Iris pigment epithelial cell (primary cell): ENCODE measurements at regions not wholly inside any gene's neighbourhood (a gene's known extent, or its start where the extent isn't known, plus 50 kb on each side); places are given as distances from the start of the nearest gene placed in this dataset.
"Not testable (repeated sequence)": the region's sequence is repeated elsewhere in the genome, so short reads cannot be mapped to it uniquely, and the experiment has no call there.

Experiments
- DNase-seq: peaks from one replicate; pipeline ENCODE4 v3.0.0-alpha.2; 2011; ENCODE audit warnings: low read depth

DNA sequence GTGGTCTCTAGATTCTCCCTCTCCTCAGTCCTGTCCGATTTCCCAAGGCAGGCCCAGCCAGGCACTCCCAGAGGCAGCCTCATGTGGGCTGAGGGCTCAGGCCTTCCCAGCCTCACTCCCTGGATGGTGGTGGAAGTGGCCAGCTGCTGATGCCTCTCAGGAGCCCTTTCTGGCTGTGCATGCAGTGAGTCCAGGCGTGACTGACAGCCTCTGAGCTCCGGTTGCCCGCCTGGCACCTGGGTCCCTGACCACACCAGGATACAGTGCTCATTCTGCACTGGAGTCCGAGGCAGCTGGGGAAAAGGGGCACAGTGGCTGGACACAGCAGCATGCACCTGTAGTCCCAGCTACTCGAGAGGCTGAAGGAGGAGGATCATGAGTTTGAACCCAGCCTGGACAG is 132.6 kb downstream of the CUL2 start:
- DNase-seq: no peak

GRCh38 chr10:34956756-34957155 is 133.4 kb downstream of the CUL2 start:
- no peak for DNase-seq

GRCh38 chr10:34955391-34955790 is 134.8 kb downstream of the CUL2 start:
- DNase-seq: no peak

DNA sequence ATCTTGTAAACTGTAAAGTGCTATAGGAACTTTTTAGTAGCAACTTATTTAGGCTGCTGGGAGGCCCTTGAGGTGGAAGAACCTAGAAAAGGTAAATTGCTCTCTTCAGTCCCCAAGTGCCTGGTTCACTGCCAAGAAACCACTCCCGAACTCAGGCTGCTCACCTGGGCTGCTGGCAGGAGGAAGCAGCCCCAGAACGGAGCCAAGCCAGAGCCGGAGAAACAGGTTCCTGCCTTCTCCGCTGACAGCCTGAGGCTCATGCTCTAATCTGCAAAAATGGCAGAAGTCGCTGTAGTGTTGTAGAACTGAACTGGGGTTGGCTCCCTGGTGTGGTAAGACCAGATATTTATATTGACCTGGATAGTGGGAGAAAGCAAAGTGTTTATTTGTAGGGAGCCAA is 136.0 kb downstream of the CUL2 start:
- no peak for DNase-seq

- not testable (repeated sequence) for DNase-seq
Observed at GRCh38 chr10:34951263-34951887, 136.3 kb upstream of the PARD3 start.

- not testable (repeated sequence) for DNase-seq
Observed at GRCh38 chr10:34945951-34946522, 130.9 kb upstream of the PARD3 start.

DNA sequence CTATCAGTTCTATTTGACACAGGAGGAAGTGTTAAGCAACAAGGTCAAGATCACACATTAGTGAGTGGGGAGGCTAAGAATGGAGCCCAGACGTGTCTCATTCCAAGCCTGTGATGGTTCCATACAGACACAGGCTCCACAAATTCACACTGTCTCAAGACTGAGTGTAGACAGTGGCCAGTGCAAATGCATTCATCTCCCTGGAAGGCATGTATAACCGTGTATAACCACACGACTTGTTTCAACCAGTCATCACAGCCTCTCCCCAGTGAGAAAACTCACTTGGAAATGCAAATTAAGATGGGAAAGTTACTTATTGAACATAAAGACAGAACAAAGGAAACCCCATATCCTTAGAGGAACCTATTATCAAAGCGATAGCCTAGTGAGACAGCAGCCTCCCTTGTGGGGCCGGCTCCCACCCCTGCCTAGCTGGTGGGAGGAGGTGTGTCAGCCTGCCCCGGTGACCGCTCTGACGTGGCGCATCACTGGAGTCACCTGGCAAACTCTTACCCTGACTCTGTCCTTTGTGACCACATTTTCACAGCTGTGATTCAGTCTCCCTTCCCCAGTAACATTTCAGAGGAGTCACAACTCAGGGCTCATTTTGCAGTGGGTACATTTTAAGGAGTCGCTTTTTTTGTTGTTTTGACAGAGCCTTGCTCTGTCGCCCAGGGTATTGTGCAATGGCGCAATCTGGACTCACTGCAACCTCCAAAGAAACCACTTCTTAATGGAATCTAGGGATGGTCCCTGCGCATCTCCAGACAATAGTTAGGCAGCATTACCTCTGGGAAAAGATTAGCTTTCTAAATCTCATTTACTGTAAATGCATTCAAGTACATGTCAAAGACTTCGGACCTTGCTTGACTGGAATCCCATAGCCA is 126.6 kb upstream of the PARD3 start:
- DNase-seq: peak; percentile 82

DNA sequence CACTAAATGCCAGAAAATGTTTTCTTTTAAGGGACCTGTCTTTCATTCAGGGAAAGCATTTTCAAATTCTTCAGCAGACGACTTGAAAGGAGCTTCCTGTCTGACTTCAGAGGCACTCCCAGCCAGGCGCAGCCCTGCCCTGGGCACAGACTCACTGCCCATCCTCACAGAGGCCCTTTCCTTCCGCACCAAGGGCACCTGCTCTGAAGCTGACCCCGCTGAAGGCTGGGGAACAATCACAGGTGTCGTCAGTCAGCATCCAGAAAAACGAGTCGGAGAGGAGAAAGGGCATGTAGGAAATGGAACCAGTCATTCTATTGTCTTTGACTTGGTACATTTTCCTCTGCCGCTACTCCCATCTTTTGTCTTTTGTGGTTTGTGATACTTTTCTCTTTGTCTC is 125.3 kb upstream of the PARD3 start:
- no peak for DNase-seq

GRCh38 chr10:34938399-34938670 is 123.2 kb upstream of the PARD3 start:
- peak; percentile 72 for DNase-seq

GRCh38 chr10:34937643-34938398 is 122.7 kb upstream of the PARD3 start:
- DNase-seq: peak; percentile 57

GRCh38 chr10:34936061-34936460 is 121.0 kb upstream of the PARD3 start:
- no peak for DNase-seq

DNA sequence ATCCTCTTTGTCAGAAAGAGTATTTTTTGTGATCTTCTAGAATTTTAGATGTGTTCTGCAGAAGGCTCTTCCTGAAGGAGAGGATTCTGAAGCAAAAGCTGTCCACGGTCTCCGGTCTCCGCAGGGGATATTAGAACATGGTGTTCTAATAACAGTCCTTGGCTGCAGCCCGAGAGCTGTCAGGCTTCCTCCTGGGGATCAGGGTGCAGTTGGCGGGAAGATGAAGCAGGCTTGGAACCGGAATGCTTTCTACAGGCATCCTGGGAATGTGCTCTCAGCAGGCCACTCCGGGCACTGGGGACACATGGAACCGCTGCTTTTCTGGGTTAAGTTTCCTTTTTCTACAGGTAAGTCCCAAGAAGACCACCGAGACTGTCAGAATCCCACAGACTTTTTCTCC is 118.6 kb upstream of the PARD3 start:
- DNase-seq: peak; percentile 30

DNA sequence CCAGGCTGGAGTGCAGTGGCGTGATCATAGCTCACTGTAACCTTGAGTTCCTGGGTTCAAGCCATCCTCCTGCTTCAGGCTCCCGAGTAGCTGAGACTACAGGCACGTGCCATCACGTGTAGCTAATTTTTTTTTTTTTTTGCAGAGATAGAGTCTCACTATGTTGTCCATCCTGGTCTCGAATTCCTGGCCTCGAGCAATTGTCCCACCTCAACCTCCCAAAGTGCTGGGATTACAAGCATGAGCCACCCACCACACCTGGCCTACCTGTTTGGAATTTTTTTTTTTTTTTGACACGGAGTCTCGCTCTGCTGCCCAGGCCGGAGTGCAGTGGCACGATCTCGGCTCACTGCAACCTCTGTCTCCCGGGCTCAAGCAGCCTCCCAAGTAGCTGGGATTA is 117.1 kb upstream of the PARD3 start:
- no peak for DNase-seq

GRCh38 chr10:34931216-34931615 is 116.1 kb upstream of the PARD3 start:
- no peak for DNase-seq

- DNase-seq: no peak
Observed at GRCh38 chr10:34922138-34922537, 107.0 kb upstream of the PARD3 start.

DNA sequence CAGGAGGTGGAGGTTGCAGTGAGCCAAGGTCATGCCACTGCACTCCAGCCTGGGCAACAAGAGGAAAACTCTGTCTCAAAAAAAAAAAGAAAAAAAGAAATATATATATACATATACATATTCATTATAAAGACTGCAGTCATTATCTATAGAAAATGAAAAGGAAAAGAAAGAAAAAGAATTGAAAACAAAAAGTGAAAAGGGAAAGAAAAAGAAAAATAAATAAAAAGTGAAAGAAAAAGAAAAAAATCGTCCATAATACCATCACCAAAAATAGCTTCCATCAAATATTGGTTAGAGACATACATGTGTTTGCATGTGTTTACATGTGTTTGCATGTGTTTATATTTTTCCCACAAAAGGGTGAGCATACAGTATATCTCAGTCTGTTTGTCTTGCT is 105.5 kb upstream of the PARD3 start:
- no peak for DNase-seq

DNA sequence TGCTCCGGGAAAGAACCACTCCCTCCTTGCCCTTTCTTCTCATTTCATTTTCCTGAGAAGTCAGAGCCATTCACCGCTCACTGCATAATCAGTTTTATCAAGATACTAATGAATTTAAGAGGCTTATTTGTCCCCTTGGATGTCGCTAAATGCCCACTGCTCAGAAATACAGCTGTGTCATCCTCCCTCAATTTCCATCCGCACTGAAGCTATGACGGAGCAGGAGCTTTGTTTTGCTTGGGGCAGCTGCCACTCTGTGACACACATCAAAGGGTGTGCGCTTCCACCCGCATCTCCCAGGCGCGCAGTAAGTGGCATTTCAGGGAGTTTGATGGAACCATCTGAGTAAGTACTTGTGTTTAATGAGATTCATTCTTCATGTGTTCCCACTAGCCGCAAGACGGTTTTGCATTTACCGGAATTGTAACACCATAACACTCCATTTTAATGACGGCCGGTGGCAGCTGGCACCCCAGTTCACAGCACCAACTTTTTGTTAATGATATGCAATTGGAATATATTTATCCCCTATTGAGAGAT is 103.8 kb upstream of the PARD3 start:
- DNase-seq: no peak

GRCh38 chr10:34918060-34918775 is 103.1 kb upstream of the PARD3 start:
- no peak for DNase-seq

DNA sequence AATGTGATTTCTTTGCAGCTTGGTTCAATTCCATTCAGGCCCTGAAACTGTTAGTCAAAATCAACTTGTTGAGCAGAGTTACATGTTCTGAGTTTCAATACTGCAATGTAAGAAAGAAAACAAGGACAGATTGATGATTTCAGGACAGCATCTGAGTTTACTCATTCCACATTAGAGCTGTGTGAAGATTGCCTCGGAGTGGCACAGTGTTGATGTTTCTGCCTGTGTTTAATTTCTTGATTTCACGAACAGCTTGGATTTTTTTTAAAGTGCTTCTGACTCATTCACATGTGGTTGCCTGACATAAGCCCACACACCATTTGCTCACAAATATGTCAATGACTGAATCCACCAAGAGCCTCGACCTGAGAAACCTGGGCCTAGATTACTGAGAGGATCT is 101.2 kb upstream of the PARD3 start:
- DNase-seq: peak; percentile 93

DNA sequence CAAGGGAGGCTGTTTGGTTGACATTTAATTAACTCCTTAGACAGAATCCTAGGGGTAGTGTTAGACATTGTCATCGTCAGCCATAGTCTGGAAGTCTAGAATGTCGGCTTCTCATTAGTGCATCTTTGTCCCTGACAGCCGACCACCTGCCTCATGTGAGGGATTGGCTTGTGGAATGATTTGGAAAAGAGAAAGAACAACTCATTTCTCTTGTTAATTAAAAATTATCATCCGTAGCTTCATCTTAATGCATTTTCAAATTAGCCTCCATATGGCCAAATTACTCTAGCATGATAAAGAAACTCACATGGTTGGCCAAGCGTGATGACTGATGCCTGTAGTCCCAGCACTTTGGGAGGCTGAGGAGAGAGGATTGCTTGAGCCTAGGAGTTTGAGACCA is 97.7 kb upstream of the PARD3 start:
- DNase-seq: no peak

DNA sequence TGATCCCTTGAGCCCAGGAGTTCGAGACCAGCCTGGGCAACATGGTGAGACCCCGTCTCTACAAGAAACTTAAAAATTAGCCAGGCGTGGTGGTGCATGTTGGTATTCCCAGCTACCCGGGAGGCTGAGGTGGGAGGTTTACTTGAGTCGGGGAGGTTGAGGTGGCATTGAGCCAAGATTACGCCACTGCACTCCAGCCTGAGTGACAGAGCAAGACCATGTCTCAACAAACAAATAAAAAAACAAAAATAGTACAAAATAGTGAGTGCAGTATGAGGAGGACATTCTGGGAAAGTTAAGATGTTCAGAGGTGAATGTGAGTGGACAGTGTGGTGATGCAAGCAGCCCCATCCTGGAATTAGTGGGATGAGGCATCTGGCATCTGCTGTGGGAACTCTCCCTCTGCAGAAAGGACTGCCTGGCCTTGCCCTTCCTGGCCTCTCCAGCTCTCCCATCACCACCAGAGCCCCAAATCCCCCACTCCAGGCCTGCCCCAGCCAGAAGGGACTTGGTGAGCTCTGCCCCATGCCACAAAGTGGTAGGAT is 96.6 kb upstream of the PARD3 start:
- no peak for DNase-seq

GRCh38 chr10:34908481-34908880 is 93.4 kb upstream of the PARD3 start:
- DNase-seq: peak; percentile 62
